ENCODE measurements at regions not wholly inside any gene's neighbourhood (a gene's known extent, or its start where the extent isn't known, plus 50 kb on each side); places are given as distances from the start of the nearest gene placed in this dataset.
"Not testable (repeated sequence)": the region's sequence is repeated elsewhere in the genome, so short reads cannot be mapped to it uniquely, and the experiment has no call there.

DNA sequence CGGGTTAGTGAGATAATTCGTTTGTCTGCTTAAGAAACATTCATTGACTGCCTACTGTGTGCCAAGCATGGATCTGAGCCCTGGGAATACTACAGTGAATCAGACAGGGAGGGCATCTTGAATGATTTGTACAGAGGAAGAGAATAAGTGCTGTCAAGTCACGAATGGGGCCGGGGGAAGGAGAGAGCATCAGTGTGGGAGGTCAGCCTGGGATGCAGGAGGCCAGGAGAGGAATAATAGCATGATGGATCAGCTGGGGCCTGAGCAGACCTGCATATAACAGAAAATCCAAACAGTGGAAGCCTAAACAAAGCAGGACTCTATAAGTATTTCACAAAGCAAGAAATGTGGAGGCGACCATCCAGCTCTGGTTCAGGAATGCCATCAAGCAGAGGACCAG is 55.4 kb upstream of the PAX8 start:
- Histone ChIP-seq H3K4me3 (no peak overlapping the region), H3K27me3 (no peaks in the 10 kb centered on the region), H3K4me1 (no peaks in the 10 kb centered on the region), H3K27ac (no peak overlapping the region), H3K36me3 (no peaks in the 10 kb centered on the region), H3K9me3 (no peaks in the 10 kb centered on the region)
- no peak for DNase-seq (ENCODE audit: low spot score in 2 of 2)
- intact Hi-C loops (cut with DNase I), result no loop called here
- no peak for TF ChIP-seq CTCF (IDR thresholded peaks at IDR 0.05)

DNA sequence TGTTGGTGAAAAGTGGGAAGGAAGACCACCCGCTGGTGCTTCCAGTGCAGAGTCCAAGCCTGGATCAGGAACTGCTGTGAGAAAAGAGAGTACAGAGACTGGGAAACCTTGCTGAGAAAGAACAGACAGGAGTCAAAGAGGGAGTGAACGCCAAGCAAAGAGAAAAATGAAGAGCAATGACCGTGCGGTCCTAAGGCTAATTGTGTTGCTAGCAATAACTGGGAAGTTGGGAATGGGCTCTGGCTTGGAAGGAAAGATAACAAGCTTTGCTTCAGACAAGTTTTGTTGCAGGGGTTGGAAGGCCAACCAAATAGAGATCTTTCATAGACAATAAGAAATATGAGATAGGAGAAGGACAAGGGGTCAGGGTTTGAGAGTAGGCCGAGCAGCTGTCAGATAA is 55.0 kb upstream of the PAX8 start:
- DNase-seq (ENCODE audit: low spot score in 2 of 2), result not testable (repeated sequence)

GRCh38 chr2:113330060-113330767 is 51.5 kb upstream of the PAX8 start:
- DNase-seq (ENCODE audit: low spot score in 2 of 2); H3K36me3 ChIP-seq; H3K27ac ChIP-seq; intact Hi-C loops (cut with DNase I); H3K4me1 ChIP-seq; H3K4me3 ChIP-seq; H3K27me3 ChIP-seq; H3K9me3 ChIP-seq: not testable (repeated sequence)

More for the DNA sequence above, 55.0 kb upstream of the PAX8 start:
- H3K27ac ChIP-seq; H3K36me3 ChIP-seq; intact Hi-C loops (cut with DNase I); H3K4me1 ChIP-seq; H3K9me3 ChIP-seq; H3K27me3 ChIP-seq; H3K4me3 ChIP-seq: not testable (repeated sequence)

GRCh38 chr2:113328973-113329372 is 50.3 kb upstream of the PAX8 start:
- H3K9me3 ChIP-seq; H3K27me3 ChIP-seq; DNase-seq (ENCODE audit: low spot score in 2 of 2); H3K27ac ChIP-seq; intact Hi-C loops (cut with DNase I); H3K4me1 ChIP-seq; H3K36me3 ChIP-seq; H3K4me3 ChIP-seq: not testable (repeated sequence)

- H3K4me1 ChIP-seq; DNase-seq (ENCODE audit: low spot score in 2 of 2); H3K9me3 ChIP-seq; intact Hi-C loops (cut with DNase I); H3K27ac ChIP-seq; H3K27me3 ChIP-seq; H3K4me3 ChIP-seq; H3K36me3 ChIP-seq: not testable (repeated sequence)
These were observed 49.9 kb upstream of the PAX8 start for GRCh38 chr2:113328572-113328971.
